GM21390 (cell line): ENCODE measurements at regions not wholly inside any gene's neighbourhood (a gene's known extent, or its start where the extent isn't known, plus 50 kb on each side); places are given as distances from the start of the nearest gene placed in this dataset.

ENCODE experiments used
- ATAC-seq: cut with Tn5 transposase; IDR thresholded peaks from one replicate; pipeline ENCODE4 v1.9.1; 2021; ENCODE audit not compliant: unreplicated experiment

- no peak for ATAC-seq
These were observed 401.2 kb upstream of the SOX11 start for GRCh38 chr2:5290900-5291546.

- no peak for ATAC-seq
These were observed 387.5 kb upstream of the SOX11 start for GRCh38 chr2:5304640-5305039.

GRCh38 chr2:5315041-5315440 lies 377.1 kb upstream of the SOX11 start:
- no peak for ATAC-seq

- ATAC-seq: no peak
These were observed 376.7 kb upstream of the SOX11 start for GRCh38 chr2:5315512-5315911.

- no peak for ATAC-seq
These were observed 376.1 kb upstream of the SOX11 start for GRCh38 chr2:5316001-5316490.

GRCh38 chr2:5319493-5319892 lies 372.7 kb upstream of the SOX11 start:
- ATAC-seq: no peak

- ATAC-seq: no peak
These were observed 369.8 kb upstream of the SOX11 start for GRCh38 chr2:5322396-5322795.

- ATAC-seq: no peak
These were observed 366.7 kb upstream of the SOX11 start for GRCh38 chr2:5325523-5325922.

- ATAC-seq: no peak
These were observed 363.4 kb upstream of the SOX11 start for GRCh38 chr2:5328826-5329225.

- no peak for ATAC-seq
These were observed 362.4 kb upstream of the SOX11 start for GRCh38 chr2:5329763-5330162.

GRCh38 chr2:5330961-5331360 lies 361.2 kb upstream of the SOX11 start:
- no peak for ATAC-seq

- no peak for ATAC-seq
These were observed 359.3 kb upstream of the SOX11 start for GRCh38 chr2:5332925-5333324.

GRCh38 chr2:5339473-5339872 lies 352.7 kb upstream of the SOX11 start:
- no peak for ATAC-seq

GRCh38 chr2:5343785-5344335 lies 348.3 kb upstream of the SOX11 start:
- no peak for ATAC-seq

- no peak for ATAC-seq
These were observed 339.9 kb upstream of the SOX11 start for GRCh38 chr2:5352286-5352685.

GRCh38 chr2:5353565-5353964 lies 338.6 kb upstream of the SOX11 start:
- ATAC-seq: no peak

- ATAC-seq: no peak
These were observed 332.8 kb upstream of the SOX11 start for GRCh38 chr2:5359397-5359796.

GRCh38 chr2:5360081-5360480 lies 332.1 kb upstream of the SOX11 start:
- ATAC-seq: no peak

GRCh38 chr2:5364361-5364760 lies 327.8 kb upstream of the SOX11 start:
- ATAC-seq: no peak

GRCh38 chr2:5365871-5366461 lies 326.2 kb upstream of the SOX11 start:
- peak; percentile 95 for ATAC-seq

GRCh38 chr2:5367321-5367720 lies 324.9 kb upstream of the SOX11 start:
- no peak for ATAC-seq

- ATAC-seq: no peak
These were observed 323.9 kb upstream of the SOX11 start for GRCh38 chr2:5368263-5368662.

GRCh38 chr2:5369510-5369909 lies 322.7 kb upstream of the SOX11 start:
- ATAC-seq: no peak
